GM23338 (cell line): ENCODE measurements at regions not wholly inside any gene's neighbourhood (a gene's known extent, or its start where the extent isn't known, plus 50 kb on each side); places are given as distances from the start of the nearest gene placed in this dataset.

Experiments used
- ATAC-seq: fragments of 200-7000 bp; cut with Tn5 transposase; 3 replicates; pipeline ENCODE4 v1.9.1; 2020
- DNase-seq: peaks from one replicate; pipeline ENCODE4 v3.0.0-alpha.2; 2015; ENCODE audit warnings: low spot score
- H2AFZ ChIP-seq: fragments of 200-600 bp; sonication (generic); 2 replicates; pipeline ENCODE4 v1.8.0; 2016; ENCODE audit warnings: antibody characterized with exemption, mild to moderate bottlenecking, moderate library complexity
- H3F3A ChIP-seq: fragments of 200-600 bp; sonication (generic); replicated peaks from 2 replicates; pipeline ENCODE4 v1.8.0; 2017; ENCODE audit warnings: antibody characterized with exemption, mixed run types, low read depth
- H3K27ac ChIP-seq: fragments of 200-600 bp; sonication (generic); 2 replicates; pipeline ENCODE4 v1.6.1; 2016; ENCODE audit warnings: low read depth
- H3K27me3 ChIP-seq: fragments of 200-600 bp; sonication (generic); 2 replicates; pipeline ENCODE4 v1.8.0; 2016; ENCODE audit warnings: mild to moderate bottlenecking, mixed run types, moderate library complexity; ENCODE audit not compliant: insufficient read depth
- H3K36me3 ChIP-seq: fragments of 200-600 bp; sonication (generic); 2 replicates; pipeline ENCODE4 v1.8.0; 2016; ENCODE audit warnings: mild to moderate bottlenecking; ENCODE audit not compliant: insufficient read depth
- H3K4me1 ChIP-seq: fragments of 200-600 bp; sonication (generic); 2 replicates; pipeline ENCODE4 v1.8.0; 2016; ENCODE audit warnings: mild to moderate bottlenecking, moderate library complexity; ENCODE audit not compliant: insufficient read depth
- H3K4me2 ChIP-seq: fragments of 200-600 bp; sonication (generic); 2 replicates; pipeline ENCODE4 v1.7.1; 2017; ENCODE audit warnings: mixed run types
- H3K4me3 ChIP-seq: fragments of 200-600 bp; sonication (generic); 2 replicates; pipeline ENCODE4 v1.6.1; 2016; ENCODE audit warnings: mixed run types
- H3K79me2 ChIP-seq: fragments of 200-600 bp; sonication (generic); replicated peaks from 2 replicates; pipeline ENCODE4 v1.8.0; 2017; ENCODE audit warnings: mild to moderate bottlenecking; ENCODE audit not compliant: insufficient read depth
- H3K9me2 ChIP-seq: fragments of 200-600 bp; sonication (generic); 2 replicates; pipeline ENCODE4 v1.8.0; 2017; ENCODE audit not compliant: insufficient read depth
- H4K20me1 ChIP-seq: fragments of 200-600 bp; sonication (generic); replicated peaks from 2 replicates; pipeline ENCODE4 v1.8.0; 2017; ENCODE audit warnings: mild to moderate bottlenecking; ENCODE audit not compliant: insufficient read depth
- H3K27ac Mint-ChIP-seq: 2 replicates; pipeline ENCODE4 v1.8.0; 2020; ENCODE audit warnings: inconsistent platforms, mild to moderate bottlenecking, moderate library complexity, mixed read lengths
- H3K27me3 Mint-ChIP-seq: 3 replicates; pipeline ENCODE4 v1.8.0; 2022; ENCODE audit warnings: low read depth, mild to moderate bottlenecking, moderate library complexity, mixed read lengths, inconsistent platforms; ENCODE audit not compliant: insufficient read depth, poor library complexity
- H3K36me3 Mint-ChIP-seq: 3 replicates; pipeline ENCODE4 v1.8.0; 2021; ENCODE audit warnings: low read depth, mild to moderate bottlenecking, inconsistent platforms, moderate library complexity, mixed read lengths
- H3K4me1 Mint-ChIP-seq: 3 replicates; pipeline ENCODE4 v1.8.0; 2020; ENCODE audit warnings: mild to moderate bottlenecking, inconsistent platforms, mixed read lengths
- H3K4me3 Mint-ChIP-seq: 3 replicates; pipeline ENCODE4 v1.8.0; 2021; ENCODE audit warnings: moderate library complexity, mild to moderate bottlenecking, inconsistent platforms, mixed read lengths
- H3K9me3 Mint-ChIP-seq: 3 replicates; pipeline ENCODE4 v1.8.0; 2020; ENCODE audit warnings: moderate library complexity, mild to moderate bottlenecking, inconsistent platforms, mixed read lengths
- CTCF ChIP-seq, 2 experiments: fragments of 200-600 bp in 1 of 2; sonication (generic) in 1 of 2; conservative IDR thresholded peaks; 2 replicates each; pipeline versions ENCODE4 v1.5.1 to v1.6.1; 2016 to 2017; ENCODE audit warnings: antibody characterized with exemption in 2 of 2, low read depth in 2 of 2, mild to moderate bottlenecking in 2 of 2, moderate library complexity in 1 of 2
- ETS1 ChIP-seq: IDR thresholded peaks from 2 replicates; pipeline ENCODE4 v1.6.1; 2016; ENCODE audit warnings: antibody characterized with exemption
- NANOG ChIP-seq: IDR thresholded peaks from 2 replicates; pipeline ENCODE4 v1.6.1; 2016; ENCODE audit warnings: antibody characterized with exemption, borderline replicate concordance
- STAT1 ChIP-seq: IDR thresholded peaks from one replicate; pipeline ENCODE4 v1.6.1; 2016; ENCODE audit warnings: antibody characterized with exemption; ENCODE audit not compliant: unreplicated experiment
- ZNF114 ChIP-seq: fragments of 250-450 bp; sonication (Bioruptor Pico); IDR thresholded peaks from 2 replicates; pipeline ENCODE4 v1.5.0; 2020; ENCODE audit warnings: mild to moderate bottlenecking, moderate library complexity
- ZNF462 ChIP-seq: fragments of 250-450 bp; sonication (Bioruptor Pico); IDR thresholded peaks from 2 replicates; pipeline ENCODE4 v1.5.0; 2020; ENCODE audit warnings: mild to moderate bottlenecking, moderate library complexity

- TF ChIP-seq ETS1 (no peak), STAT1 (no peak), NANOG (no peak), CTCF (conservative IDR thresholded peaks at IDR 0.05; ENCODE audit: low read depth in 2 of 2) (no peak)
Measured at GRCh38 chr21:20730441-20730840, 267.8 kb upstream of the NCAM2 start (continued).

GRCh38 chr21:20735257-20735656, 263.0 kb upstream of the NCAM2 start:
- no peaks in the 10 kb centered on the region for H3K36me3 ChIP-seq
- H3F3A ChIP-seq: no peaks in the 10 kb centered on the region
- peaks cover 4% of the 10 kb centered on the region for H3K9me2 ChIP-seq
- H3K4me3 ChIP-seq: no peak overlapping the region
- H3K36me3 Mint-ChIP-seq: no peaks in the 10 kb centered on the region; the same call in 2 of the 3 replicates
- peaks cover 14% of the 10 kb centered on the region for H3K4me1 ChIP-seq
- TF ChIP-seq ZNF462 (CRISPR knock-in tag): no peak
- TF ChIP-seq ZNF114 (CRISPR knock-in tag): no peak
- ATAC-seq (no peak), DNase-seq (no peak)
- no peak overlapping the region for H2AFZ ChIP-seq
- H3K27me3 Mint-ChIP-seq: no peaks in the 10 kb centered on the region
- H3K27ac Mint-ChIP-seq: no peak overlapping the region
- no peaks in the 10 kb centered on the region for H4K20me1 ChIP-seq
- peaks cover 17% of the 10 kb centered on the region for H3K4me1 Mint-ChIP-seq
- H3K9me3 Mint-ChIP-seq: no peaks in the 10 kb centered on the region
- H3K4me2 ChIP-seq: no peak overlapping the region
- H3K27me3 ChIP-seq: no peaks in the 10 kb centered on the region
- H3K79me2 ChIP-seq: no peaks in the 10 kb centered on the region
- H3K27ac ChIP-seq: no peak overlapping the region
- H3K4me3 Mint-ChIP-seq: no peak overlapping the region
